Small intestine (tissue), 7 donors: ENCODE measurements at regions not wholly inside any gene's neighbourhood (a gene's known extent, or its start where the extent isn't known, plus 50 kb on each side); places are given as distances from the start of the nearest gene placed in this dataset.

Experiments
- DNase-seq, 2 donors: peaks; one replicate each; pipeline versions ENCODE4 v3.0.0 to v3.0.0-alpha.2; 2013
- FAIRE-seq: peaks from 2 replicates; lab custom pipeline; 2012; peaks lifted over from hg19 to GRCh38; lab: Jason Lieb, UNC
- H3K27ac ChIP-seq, 3 donors: one replicate each; pipeline ENCODE4 v1.5.1; 2013; ENCODE audit warnings: low read length in 2 of 3, mild to moderate bottlenecking in 2 of 3, control low read depth in 1 of 3, inconsistent platforms in 1 of 3, low read depth in 1 of 3, moderate library complexity in 1 of 3
- H3K27me3 ChIP-seq, 3 donors: one replicate each; pipeline ENCODE4 v1.6.1; 2013; ENCODE audit warnings: low read length in 3 of 3, inconsistent platforms in 1 of 3; ENCODE audit not compliant: control insufficient read depth in 3 of 3, insufficient read depth in 3 of 3
- H3K36me3 ChIP-seq, 3 donors: one replicate each; pipeline ENCODE4 v1.6.1; 2013; ENCODE audit warnings: low read length in 3 of 3, inconsistent platforms in 1 of 3, low read depth in 1 of 3, mild to moderate bottlenecking in 1 of 3, moderate library complexity in 1 of 3; ENCODE audit not compliant: control insufficient read depth in 3 of 3, insufficient read depth in 2 of 3
- H3K4me1 ChIP-seq, 3 donors: one replicate each; pipeline ENCODE4 v1.6.1; 2013; ENCODE audit warnings: low read length in 2 of 3, inconsistent platforms in 1 of 3, low read depth in 1 of 3, mild to moderate bottlenecking in 1 of 3, moderate library complexity in 1 of 3; ENCODE audit not compliant: control insufficient read depth in 3 of 3, insufficient read depth in 2 of 3
- H3K4me3 ChIP-seq, 3 donors: one replicate each; pipeline ENCODE4 v1.5.1; 2013; ENCODE audit warnings: low read length in 3 of 3, control low read depth in 1 of 3, inconsistent platforms in 1 of 3, low read depth in 1 of 3, mild to moderate bottlenecking in 1 of 3, moderate library complexity in 1 of 3
- H3K9me3 ChIP-seq, 2 donors: one replicate each; pipeline ENCODE4 v1.6.1; 2013; ENCODE audit warnings: low read depth in 1 of 2, low read length in 1 of 2; ENCODE audit not compliant: control insufficient read depth in 2 of 2, insufficient read depth in 1 of 2
- WGBS, 3 donors: extraction: QIAGEN DNeasy Blood & Tissue Kit; methylation state at CpG; one replicate each; pipeline ENCODE4 v1.1.7; 2013; 5-methylcytosine and 5-hydroxymethylcytosine counted together
- donor health status: healthy with polysubstance abuse.
- donor health status: control.
- donor health status: control.
- donor health status: Bipolar disorder and iron deficiency.
- donor health status: healthy.

GRCh38 chr2:107607473-107607872 is 219.2 kb upstream of the RGPD4 start:
- H3K4me3 ChIP-seq = no peak overlapping the region
- 84 to 89% (median 89%) methylated on average over 1 of the region's 1 CpG for WGBS, 3 donors
- H3K27ac ChIP-seq = no peak overlapping the region
- no peaks in the 10 kb centered on the region for H3K27me3 ChIP-seq
- no peak for FAIRE-seq
- H3K36me3 ChIP-seq = no peaks in the 10 kb centered on the region
- no peak for DNase-seq
- no peaks in the 10 kb centered on the region for H3K4me1 ChIP-seq
- no peaks in the 10 kb centered on the region for H3K9me3 ChIP-seq

GRCh38 chr2:107615039-107615438 is 211.7 kb upstream of the RGPD4 start:
- no peaks in the 10 kb centered on the region for H3K4me1 ChIP-seq
- H3K4me3 ChIP-seq = no peak overlapping the region
- no peaks in the 10 kb centered on the region for H3K27me3 ChIP-seq
- DNase-seq (no peak), FAIRE-seq (no peak)
- H3K9me3 ChIP-seq = peaks cover 0 to 16% of the 10 kb centered on the region in 2 donors
- H3K27ac ChIP-seq = no peak overlapping the region
- H3K36me3 ChIP-seq = no peaks in the 10 kb centered on the region

- H3K27ac ChIP-seq = no peak overlapping the region
- H3K4me3 ChIP-seq = no peak overlapping the region
- DNase-seq (no peak), FAIRE-seq (no peak)
- no peaks in the 10 kb centered on the region for H3K36me3 ChIP-seq
- no peaks in the 10 kb centered on the region for H3K27me3 ChIP-seq
- peaks cover 0 to 19% of the 10 kb centered on the region in 2 donors for H3K9me3 ChIP-seq
- no peaks in the 10 kb centered on the region for H3K4me1 ChIP-seq
These were observed 207.9 kb upstream of the RGPD4 start for GRCh38 chr2:107618769-107619168.

GRCh38 chr2:107621186-107622165 is 205.2 kb upstream of the RGPD4 start:
- H3K27me3 ChIP-seq = no peaks in the 10 kb centered on the region
- DNase-seq (no peak), FAIRE-seq (no peak)
- no peaks in the 10 kb centered on the region for H3K36me3 ChIP-seq
- no peaks in the 10 kb centered on the region for H3K4me1 ChIP-seq
- H3K9me3 ChIP-seq = peaks cover 0 to 18% of the 10 kb centered on the region in 2 donors
- H3K4me3 ChIP-seq = no peak overlapping the region
- H3K27ac ChIP-seq = no peak overlapping the region
- WGBS, 3 donors = 70 to 75% (median 72%) methylated on average over 5 of the region's 5 CpGs

- Histone ChIP-seq H3K4me3 (no peak overlapping the region), H3K27me3 (no peaks in the 10 kb centered on the region), H3K4me1 (no peaks in the 10 kb centered on the region), H3K9me3 (peaks cover 0 to 10% of the 10 kb centered on the region in 2 donors), H3K27ac (no peak overlapping the region), H3K36me3 (no peaks in the 10 kb centered on the region)
- no peak for FAIRE-seq
- DNase-seq = no peak
- WGBS, 3 donors = 56 to 70% (median 58%) methylated on average over 4 of the region's 4 CpGs
These were observed 203.9 kb upstream of the RGPD4 start for GRCh38 chr2:107622741-107623310.

- Histone ChIP-seq H3K27ac (no peak overlapping the region), H3K4me1 (no peaks in the 10 kb centered on the region), H3K9me3 (peaks cover 0 to 9% of the 10 kb centered on the region in 2 donors), H3K27me3 (no peaks in the 10 kb centered on the region), H3K36me3 (no peaks in the 10 kb centered on the region), H3K4me3 (no peak overlapping the region)
- DNase-seq (no peak), FAIRE-seq (no peak)
These were observed 200.7 kb upstream of the RGPD4 start for GRCh38 chr2:107625982-107626381.

GRCh38 chr2:107627164-107627563 is 199.5 kb upstream of the RGPD4 start:
- DNase-seq (no peak), FAIRE-seq (no peak)
- 50 to 78% (median 65%) methylated on average over 1 of the region's 1 CpG for WGBS, 3 donors
- Histone ChIP-seq H3K27me3 (no peaks in the 10 kb centered on the region), H3K9me3 (peaks cover 0 to 7% of the 10 kb centered on the region in 2 donors), H3K27ac (no peak overlapping the region), H3K36me3 (no peaks in the 10 kb centered on the region), H3K4me1 (no peaks in the 10 kb centered on the region), H3K4me3 (no peak overlapping the region)

GRCh38 chr2:107627926-107628325 is 198.8 kb upstream of the RGPD4 start:
- FAIRE-seq (no peak), DNase-seq (no peak)
- peaks cover 0 to 7% of the 10 kb centered on the region in 2 donors for H3K9me3 ChIP-seq
- H3K36me3 ChIP-seq = no peaks in the 10 kb centered on the region
- H3K4me3 ChIP-seq = no peak overlapping the region
- H3K4me1 ChIP-seq = no peaks in the 10 kb centered on the region
- H3K27me3 ChIP-seq = no peaks in the 10 kb centered on the region
- H3K27ac ChIP-seq = no peak overlapping the region
- WGBS, 3 donors = 90 to 93% (median 92%) methylated on average over 3 of the region's 3 CpGs
